ENCODE measurements at regions not wholly inside any gene's neighbourhood (a gene's known extent, or its start where the extent isn't known, plus 50 kb on each side); places are given as distances from the start of the nearest gene placed in this dataset.

DNA sequence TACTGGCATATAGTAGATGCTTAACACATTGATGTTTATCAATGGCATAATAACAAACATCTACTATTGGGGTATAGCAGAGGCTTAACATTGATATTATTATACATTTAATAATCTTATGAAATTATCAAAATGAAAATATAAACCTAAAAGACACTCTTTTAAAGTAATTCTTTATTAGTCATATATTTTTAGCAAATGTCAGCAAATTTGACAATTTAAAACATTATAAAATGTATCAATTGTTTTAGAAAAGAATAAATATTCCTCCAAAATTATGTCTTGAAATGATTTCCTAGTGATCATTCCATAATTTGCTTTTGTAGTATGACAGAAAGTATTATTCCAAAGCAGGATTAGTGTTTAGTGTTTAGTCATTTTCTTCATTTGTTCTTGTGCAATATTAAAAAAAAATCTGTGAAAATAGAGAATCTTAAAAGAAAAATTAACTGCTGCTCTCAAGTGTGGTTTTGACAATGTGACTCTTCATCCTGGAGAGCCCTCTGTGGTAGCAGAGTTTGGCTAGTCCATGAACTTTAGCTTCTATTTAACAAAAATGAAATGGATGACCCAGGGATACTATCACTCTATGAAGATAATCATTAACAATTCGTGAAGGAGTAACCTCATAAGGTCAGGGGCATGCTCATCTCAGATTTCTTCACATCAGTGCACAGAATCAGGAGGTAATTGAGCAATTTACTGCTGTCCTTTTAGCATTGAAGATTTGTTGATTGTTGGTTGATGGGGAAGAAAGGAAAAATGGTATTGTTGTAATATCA is 1018.5 kb downstream of the LRFN5 start:
- Mint-ChIP-seq H3K4me1 (no peaks in the 10 kb centered on the region), H3K9me3 (no peaks in the 10 kb centered on the region), H3K4me3 (no peak overlapping the region), H3K27ac (no peak overlapping the region), H3K27me3 (no peaks in the 10 kb centered on the region), H3K36me3 (ENCODE audit: low read depth) (no peaks in the 10 kb centered on the region)
- DNase-seq (no peak), ATAC-seq (no peak)

DNA sequence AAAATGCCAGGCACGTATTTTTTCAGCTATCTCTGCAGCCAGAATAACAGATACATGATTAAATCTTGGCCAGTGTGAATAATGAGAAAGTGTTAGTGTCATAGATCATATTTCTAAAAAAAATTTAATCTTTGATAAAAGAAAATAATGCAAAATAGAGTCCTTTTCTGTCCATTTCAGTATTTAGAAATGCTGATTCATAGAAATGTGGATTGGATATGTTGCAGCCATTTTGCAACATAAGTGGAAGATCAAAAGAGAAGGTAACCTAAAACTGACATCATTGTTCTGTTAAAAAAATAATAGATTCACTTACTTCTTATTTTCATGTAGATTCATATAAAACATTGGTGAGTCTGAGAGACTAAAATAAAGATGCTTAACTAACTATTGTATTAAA is 1010.3 kb downstream of the LRFN5 start:
- Mint-ChIP-seq H3K4me1 (no peaks in the 10 kb centered on the region), H3K9me3 (peaks cover 25% of the 10 kb centered on the region), H3K36me3 (ENCODE audit: low read depth) (no peaks in the 10 kb centered on the region), H3K27ac (no peak overlapping the region), H3K27me3 (no peaks in the 10 kb centered on the region), H3K4me3 (no peak overlapping the region)
- ATAC-seq (no peak), DNase-seq (no peak)

DNA sequence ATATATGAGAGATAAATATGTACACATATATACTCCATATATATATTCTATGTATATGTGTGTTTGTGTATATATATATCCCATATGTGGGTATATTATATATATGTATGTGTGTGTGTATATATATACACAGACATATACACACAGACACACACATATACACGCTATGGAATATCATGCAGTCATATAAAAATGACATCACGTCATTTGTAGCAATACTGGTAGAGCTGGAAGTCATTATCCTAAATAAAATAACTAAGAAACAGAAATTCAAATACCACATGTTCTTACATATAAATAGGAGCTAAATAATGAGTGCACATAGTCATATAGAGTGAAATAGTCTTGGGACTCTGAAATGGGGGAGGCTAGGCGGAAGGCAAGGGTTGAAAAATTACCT is 1000.2 kb downstream of the LRFN5 start:
- Mint-ChIP-seq H3K4me1 (no peaks in the 10 kb centered on the region), H3K36me3 (ENCODE audit: low read depth) (no peaks in the 10 kb centered on the region), H3K27me3 (no peaks in the 10 kb centered on the region), H3K27ac (no peak overlapping the region), H3K4me3 (no peak overlapping the region), H3K9me3 (peaks cover 7% of the 10 kb centered on the region)
- DNase-seq (no peak), ATAC-seq (no peak)

DNA sequence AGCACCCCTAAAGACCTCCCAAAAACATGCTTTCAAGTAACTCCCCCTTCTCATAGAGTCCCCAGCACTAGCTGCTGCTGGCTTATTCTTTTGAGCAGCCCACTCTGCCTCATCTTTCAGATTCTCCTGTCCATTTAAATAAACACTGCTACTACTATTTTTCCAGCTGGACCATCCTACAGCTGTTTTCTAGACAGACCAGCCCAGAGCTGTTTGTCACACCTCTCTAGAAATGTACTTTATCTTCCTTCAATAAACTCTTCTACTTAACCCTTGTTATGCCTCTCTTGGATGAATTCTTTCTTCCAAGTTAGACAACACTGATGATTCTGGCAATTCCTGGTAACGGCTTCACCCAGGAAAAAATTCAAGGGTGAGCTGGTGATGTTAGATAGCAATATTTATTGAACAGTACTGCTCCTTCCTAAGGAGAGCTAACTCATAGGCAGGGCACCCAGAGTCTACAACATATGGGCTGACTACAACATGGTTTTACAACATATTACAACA is 995.7 kb downstream of the LRFN5 start:
- Mint-ChIP-seq H3K4me1 (no peaks in the 10 kb centered on the region), H3K4me3 (no peak overlapping the region), H3K36me3 (ENCODE audit: low read depth) (no peaks in the 10 kb centered on the region), H3K9me3 (no peaks in the 10 kb centered on the region), H3K27me3 (no peaks in the 10 kb centered on the region), H3K27ac (no peak overlapping the region)
- no peak for ATAC-seq
- DNase-seq: no peak

DNA sequence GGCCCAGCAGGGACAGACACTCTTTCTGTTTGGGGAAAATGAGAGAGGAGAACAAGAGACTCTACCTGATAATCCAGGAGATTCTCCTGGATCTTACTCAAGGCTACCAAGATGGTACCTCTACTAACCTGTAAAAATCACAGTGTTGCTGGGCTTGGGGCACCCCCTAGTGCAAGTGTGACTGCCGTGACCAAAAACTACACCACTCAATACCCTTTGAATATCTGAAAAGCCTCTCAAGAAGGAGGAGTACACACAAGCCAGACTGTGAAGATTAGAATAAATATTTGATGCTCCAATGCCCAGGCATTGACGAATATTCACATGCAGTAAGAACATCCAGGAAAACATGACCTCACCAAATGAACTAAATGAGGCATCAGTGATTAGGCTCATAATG is 965.4 kb downstream of the LRFN5 start:
- Mint-ChIP-seq H3K4me3 (no peak overlapping the region), H3K36me3 (ENCODE audit: low read depth) (no peaks in the 10 kb centered on the region), H3K27ac (no peak overlapping the region), H3K27me3 (no peaks in the 10 kb centered on the region), H3K9me3 (peaks cover 37% of the 10 kb centered on the region), H3K4me1 (no peaks in the 10 kb centered on the region)
- ATAC-seq (no peak), DNase-seq (no peak)

DNA sequence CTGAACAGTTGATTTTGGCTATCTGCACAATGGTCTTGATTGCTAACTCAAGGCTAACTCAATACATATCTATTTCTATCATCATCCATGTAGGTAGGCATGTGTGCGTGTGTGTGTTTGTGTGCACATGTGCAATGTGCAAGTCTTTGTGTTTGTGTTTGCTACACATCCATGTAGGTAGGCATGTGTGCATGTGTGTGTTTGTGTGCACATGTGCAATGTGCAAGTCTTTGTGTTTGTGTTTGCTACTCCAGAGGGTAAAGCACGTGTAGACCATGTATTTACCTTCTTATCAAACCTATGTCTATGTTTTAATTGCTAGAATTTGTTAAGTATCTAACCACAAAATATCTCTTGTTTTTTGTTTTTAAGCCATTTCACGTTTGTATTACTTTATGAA is 962.6 kb downstream of the LRFN5 start:
- ATAC-seq (no peak), DNase-seq (no peak)
- Mint-ChIP-seq H3K9me3 (peaks cover 16% of the 10 kb centered on the region), H3K36me3 (ENCODE audit: low read depth) (no peaks in the 10 kb centered on the region), H3K27me3 (no peaks in the 10 kb centered on the region), H3K4me3 (no peak overlapping the region), H3K27ac (no peak overlapping the region), H3K4me1 (no peaks in the 10 kb centered on the region)

DNA sequence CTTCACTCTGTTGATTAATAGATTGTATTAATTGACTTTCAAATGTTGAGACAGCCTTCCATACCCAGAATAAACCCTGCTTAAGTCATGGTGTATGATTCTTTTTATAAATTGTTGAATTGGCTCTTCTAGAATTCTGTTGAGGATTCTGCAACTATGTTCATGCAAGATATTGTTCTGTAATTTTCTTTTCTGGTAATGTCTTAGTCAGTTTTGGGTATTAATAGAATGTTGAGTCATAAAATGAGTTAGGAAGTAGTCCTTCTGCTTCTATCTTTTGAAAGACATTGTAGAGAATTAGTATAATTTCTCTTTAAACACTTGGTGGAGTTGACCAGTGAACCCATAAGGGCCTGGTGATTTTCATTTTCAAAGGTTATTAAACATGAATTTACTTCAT is 958.9 kb downstream of the LRFN5 start:
- H3K36me3 Mint-ChIP-seq (ENCODE audit: low read depth): no peaks in the 10 kb centered on the region
- H3K27ac Mint-ChIP-seq: no peak overlapping the region
- ATAC-seq (no peak), DNase-seq (no peak)
- H3K4me1 Mint-ChIP-seq: no peaks in the 10 kb centered on the region
- no peak overlapping the region for H3K4me3 Mint-ChIP-seq
- H3K9me3 Mint-ChIP-seq: peaks cover 4% of the 10 kb centered on the region
- no peaks in the 10 kb centered on the region for H3K27me3 Mint-ChIP-seq

DNA sequence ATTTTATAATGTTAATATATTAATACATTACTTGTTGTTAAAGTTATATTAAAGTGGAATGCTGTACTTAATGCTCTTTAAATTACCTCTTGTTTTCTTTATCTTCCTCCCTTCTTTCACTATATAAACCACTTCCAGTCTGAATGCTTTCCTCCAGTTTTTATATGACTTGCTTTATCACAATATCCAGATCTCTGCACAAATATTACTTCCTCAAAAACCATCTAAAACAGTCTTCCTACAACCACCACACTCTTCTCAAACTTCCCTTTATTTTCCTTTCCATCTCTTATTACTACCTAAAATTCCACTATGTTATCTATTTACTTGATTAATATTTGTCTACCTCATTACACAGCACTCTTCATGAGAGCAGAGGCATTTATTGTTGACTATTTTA is 956.6 kb downstream of the LRFN5 start:
- Mint-ChIP-seq H3K4me3 (no peak overlapping the region), H3K4me1 (no peaks in the 10 kb centered on the region), H3K27me3 (no peaks in the 10 kb centered on the region), H3K27ac (no peak overlapping the region), H3K9me3 (no peaks in the 10 kb centered on the region), H3K36me3 (ENCODE audit: low read depth) (no peaks in the 10 kb centered on the region)
- no peak for DNase-seq
- ATAC-seq: no peak

DNA sequence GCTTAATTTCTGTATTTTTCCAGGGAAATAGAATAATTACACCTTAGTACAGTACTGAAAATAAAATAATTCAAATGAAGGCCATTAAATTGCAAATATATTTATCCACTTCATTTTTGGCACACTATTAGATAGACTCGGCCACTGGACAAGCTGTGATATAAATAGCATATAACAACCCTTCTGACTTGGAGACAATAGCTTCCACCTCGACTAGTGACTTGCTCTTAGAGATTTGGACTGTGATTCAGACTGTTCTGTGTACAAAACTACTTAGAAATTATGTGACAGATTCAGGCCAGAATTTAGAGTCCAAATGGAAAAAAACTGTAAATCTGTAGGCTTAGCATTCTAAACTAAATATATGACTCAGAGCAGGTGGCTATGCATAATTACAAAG is 949.9 kb downstream of the LRFN5 start:
- ATAC-seq (no peak), DNase-seq (no peak)
- Mint-ChIP-seq H3K27ac (no peak overlapping the region), H3K27me3 (no peaks in the 10 kb centered on the region), H3K4me1 (no peaks in the 10 kb centered on the region), H3K9me3 (peaks cover 4% of the 10 kb centered on the region), H3K4me3 (no peak overlapping the region), H3K36me3 (ENCODE audit: low read depth) (no peaks in the 10 kb centered on the region)

DNA sequence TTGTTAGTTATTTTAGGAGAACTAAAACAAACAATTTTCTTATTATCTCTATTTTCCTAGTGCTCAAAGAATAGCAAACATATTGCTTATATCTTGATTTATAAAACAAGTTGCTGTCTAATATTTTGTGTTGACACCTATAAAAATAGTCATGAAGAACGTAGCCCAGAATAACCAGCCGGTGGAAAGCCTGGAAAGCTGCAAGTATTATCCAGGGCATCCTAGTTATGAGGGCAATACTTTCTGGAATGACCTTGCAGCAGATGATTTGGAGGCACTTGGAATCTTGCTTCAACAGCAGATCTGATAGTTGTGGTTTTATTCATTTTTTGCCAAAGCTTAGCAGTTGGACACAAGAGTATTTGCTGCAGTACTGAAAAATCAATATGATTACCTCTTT is 948.7 kb downstream of the LRFN5 start:
- H3K27ac Mint-ChIP-seq: no peak overlapping the region
- H3K27me3 Mint-ChIP-seq: no peaks in the 10 kb centered on the region
- H3K36me3 Mint-ChIP-seq (ENCODE audit: low read depth): no peaks in the 10 kb centered on the region
- no peak overlapping the region for H3K4me3 Mint-ChIP-seq
- peaks cover 4% of the 10 kb centered on the region for H3K9me3 Mint-ChIP-seq
- ATAC-seq (no peak), DNase-seq (no peak)
- H3K4me1 Mint-ChIP-seq: no peaks in the 10 kb centered on the region

DNA sequence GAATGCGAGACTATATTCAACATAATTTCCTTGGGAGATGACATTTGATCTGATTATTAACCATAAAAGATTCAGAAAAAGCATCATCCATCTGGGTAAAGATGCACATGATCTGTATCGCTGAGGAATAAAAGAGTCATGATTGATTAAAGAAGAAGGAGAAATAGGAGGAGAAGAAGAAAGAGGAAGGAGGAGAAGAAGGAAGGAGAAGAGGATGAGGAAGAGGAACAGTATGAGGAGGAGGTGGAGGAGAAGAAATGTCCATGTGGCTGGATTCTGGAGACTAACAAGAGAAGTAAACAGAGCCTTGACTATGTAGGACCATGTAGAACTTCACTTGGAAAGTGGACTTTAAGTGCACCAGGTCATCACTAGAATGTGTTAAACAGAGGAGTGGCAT is 947.4 kb downstream of the LRFN5 start:
- H3K4me1 Mint-ChIP-seq: no peaks in the 10 kb centered on the region
- no peaks in the 10 kb centered on the region for H3K27me3 Mint-ChIP-seq
- H3K36me3 Mint-ChIP-seq (ENCODE audit: low read depth): no peaks in the 10 kb centered on the region
- no peak overlapping the region for H3K4me3 Mint-ChIP-seq
- H3K9me3 Mint-ChIP-seq: peaks cover 4% of the 10 kb centered on the region
- ATAC-seq: no peak
- H3K27ac Mint-ChIP-seq: no peak overlapping the region
- DNase-seq: no peak

DNA sequence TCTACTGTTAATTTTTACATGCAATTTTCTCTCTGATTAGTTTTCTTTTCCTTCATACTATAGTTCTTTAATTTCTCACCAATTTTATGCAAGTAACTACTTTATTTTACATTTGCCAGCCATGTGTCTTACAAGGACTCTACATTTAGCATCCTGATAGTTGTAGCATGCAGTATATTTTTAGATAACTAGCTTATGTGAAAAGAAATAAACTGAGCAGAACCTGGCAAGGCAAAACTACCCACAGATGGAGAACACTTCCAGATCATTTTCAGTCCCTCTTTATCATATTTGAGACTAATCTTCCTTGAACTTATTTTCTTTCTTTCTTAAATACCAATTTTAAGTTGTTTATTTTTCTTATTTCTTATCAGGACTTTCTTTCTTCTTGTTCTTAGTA is 943.6 kb downstream of the LRFN5 start:
- Mint-ChIP-seq H3K36me3 (ENCODE audit: low read depth) (no peaks in the 10 kb centered on the region), H3K9me3 (peaks cover 4% of the 10 kb centered on the region), H3K4me3 (no peak overlapping the region), H3K27ac (no peak overlapping the region), H3K4me1 (no peaks in the 10 kb centered on the region), H3K27me3 (no peaks in the 10 kb centered on the region)
- no peak for ATAC-seq
- no peak for DNase-seq

DNA sequence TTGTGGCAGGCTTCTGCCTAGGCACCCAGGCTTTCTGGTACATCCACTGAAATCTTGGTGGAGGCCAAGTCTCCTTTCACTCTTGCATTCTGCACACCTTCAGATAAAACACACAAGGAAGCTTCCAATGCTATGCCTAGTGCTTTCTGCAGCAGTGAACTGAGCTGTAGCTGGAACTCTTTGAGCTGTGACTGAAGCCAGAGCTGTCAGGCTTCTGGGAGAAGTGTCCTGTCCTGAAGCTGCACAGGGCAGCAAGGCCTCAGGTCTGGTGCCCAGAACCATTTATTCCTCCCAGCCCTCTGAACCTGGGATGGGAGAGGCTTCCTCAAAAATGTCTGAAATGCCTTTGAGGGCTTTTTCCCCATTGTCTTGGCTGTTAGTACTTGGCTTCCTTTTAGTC is 941.7 kb downstream of the LRFN5 start:
- Mint-ChIP-seq H3K4me1 (no peaks in the 10 kb centered on the region), H3K4me3 (no peak overlapping the region), H3K27ac (no peak overlapping the region), H3K36me3 (ENCODE audit: low read depth) (no peaks in the 10 kb centered on the region), H3K9me3 (peaks cover 11% of the 10 kb centered on the region), H3K27me3 (no peaks in the 10 kb centered on the region)
- ATAC-seq (no peak), DNase-seq (no peak)

DNA sequence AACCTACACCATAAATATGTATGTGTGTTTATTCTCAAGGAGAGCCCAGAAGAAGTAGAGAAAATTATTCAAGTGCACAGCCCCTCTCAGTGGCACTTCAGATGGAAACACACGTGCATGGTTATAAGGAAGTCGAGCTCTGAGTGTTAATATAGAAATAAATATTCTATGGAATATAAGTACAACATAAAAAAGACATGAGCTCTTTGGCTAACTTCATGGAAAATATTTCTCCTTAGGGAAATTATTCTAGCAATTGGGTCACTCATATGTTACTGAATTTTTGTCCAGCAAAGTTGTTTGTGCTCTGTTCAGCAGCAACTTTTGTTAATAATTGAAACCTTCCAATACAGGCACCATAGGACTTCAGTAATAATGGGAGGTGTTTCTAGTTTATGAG is 939.0 kb downstream of the LRFN5 start:
- Mint-ChIP-seq H3K4me1 (no peaks in the 10 kb centered on the region), H3K27ac (no peak overlapping the region), H3K9me3 (peaks cover 15% of the 10 kb centered on the region), H3K36me3 (ENCODE audit: low read depth) (no peaks in the 10 kb centered on the region), H3K4me3 (no peak overlapping the region), H3K27me3 (no peaks in the 10 kb centered on the region)
- ATAC-seq (no peak), DNase-seq (no peak)

DNA sequence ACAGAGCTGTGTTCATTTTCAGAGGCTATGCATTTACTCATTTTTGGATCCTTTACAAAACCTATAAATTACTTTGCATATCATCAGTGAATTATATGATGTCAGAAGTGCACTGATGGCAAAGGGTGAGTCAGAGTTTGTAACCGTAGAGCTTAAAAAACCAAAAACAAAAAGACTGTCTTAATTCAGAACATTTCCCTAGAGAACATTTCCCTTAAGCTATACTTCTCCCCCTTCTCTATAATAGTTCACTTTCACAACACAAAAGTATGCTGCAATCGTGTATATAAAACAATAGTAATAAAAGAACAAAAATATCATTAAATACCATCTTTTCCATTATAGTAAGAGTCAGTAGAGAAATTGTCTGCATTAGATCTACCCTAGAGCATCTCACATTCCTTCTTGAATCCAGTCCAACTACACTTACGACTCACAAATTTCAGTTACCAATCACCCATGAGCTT is 934.9 kb downstream of the LRFN5 start:
- Mint-ChIP-seq H3K4me3 (no peak overlapping the region), H3K4me1 (no peaks in the 10 kb centered on the region), H3K9me3 (peaks cover 15% of the 10 kb centered on the region), H3K27ac (no peak overlapping the region), H3K36me3 (ENCODE audit: low read depth) (no peaks in the 10 kb centered on the region), H3K27me3 (no peaks in the 10 kb centered on the region)
- DNase-seq (no peak), ATAC-seq (no peak)

DNA sequence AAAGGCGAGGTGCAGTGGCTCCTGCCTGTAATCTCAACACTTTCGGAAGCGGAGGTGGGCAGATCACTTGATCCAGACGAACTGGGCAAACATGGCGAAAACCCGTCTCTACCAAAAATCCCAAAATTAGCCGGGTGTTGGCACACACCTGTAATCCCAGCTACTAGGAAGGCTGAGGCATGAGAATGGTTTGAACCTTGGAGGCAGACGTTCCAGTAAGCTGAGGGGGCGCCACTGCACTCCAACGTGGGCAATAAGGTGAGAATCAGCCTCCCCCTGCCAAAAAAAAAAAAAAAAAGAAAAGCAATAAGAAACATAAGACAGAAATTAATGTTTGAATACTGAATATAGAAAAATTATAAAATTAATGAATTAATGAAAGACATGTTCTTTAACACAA is 928.7 kb downstream of the LRFN5 start:
- Mint-ChIP-seq H3K4me1 (no peaks in the 10 kb centered on the region), H3K27ac (no peak overlapping the region), H3K4me3 (no peak overlapping the region), H3K27me3 (no peaks in the 10 kb centered on the region), H3K36me3 (ENCODE audit: low read depth) (no peaks in the 10 kb centered on the region), H3K9me3 (no peaks in the 10 kb centered on the region)
- ATAC-seq: no peak
- no peak for DNase-seq
